ENCODE measurements at regions not wholly inside any gene's neighbourhood (a gene's known extent, or its start where the extent isn't known, plus 50 kb on each side); places are given as distances from the start of the nearest gene placed in this dataset.
A peak's percentile ranks its signal among the peaks of the same experiment; 100 is the strongest.

DNA sequence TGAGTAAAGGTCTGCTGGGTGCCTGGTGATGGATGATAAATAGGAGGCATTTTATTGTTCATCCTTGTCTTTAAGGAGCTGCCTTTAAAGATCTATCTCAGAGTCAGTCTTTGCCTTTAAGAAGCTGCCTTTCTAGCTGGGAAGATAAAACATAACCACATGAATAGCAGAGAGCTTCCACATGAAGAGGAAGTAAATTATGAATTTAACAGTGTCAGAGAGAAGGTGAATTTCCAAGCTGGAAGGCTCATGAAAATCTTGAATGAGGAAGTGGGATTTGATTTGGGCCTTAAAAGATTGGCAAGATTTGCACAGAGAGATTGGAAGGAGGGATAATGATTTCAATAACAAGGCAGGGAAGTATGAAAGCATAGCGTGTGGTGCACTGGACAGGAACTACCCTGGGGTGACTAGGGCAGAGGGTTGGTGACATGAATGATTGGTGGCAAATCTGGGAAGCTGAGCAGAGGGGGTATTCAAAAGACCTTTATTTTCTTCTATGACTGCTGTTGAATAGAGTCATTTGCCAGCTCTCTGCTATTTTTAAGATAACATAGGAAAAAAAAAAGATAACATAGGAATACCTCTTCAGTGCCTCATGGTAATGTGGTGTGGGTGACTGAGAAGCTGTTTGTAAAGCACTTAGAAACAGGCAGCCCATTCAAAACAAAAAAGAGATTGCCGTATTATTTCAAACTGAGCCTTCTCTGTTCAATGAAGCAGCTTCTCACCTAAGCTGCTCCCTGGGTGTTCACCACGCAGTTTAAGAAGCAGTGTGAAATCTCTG lies 591.6 kb downstream of the PKHD1 start:
- TF ChIP-seq, protein P1, sequence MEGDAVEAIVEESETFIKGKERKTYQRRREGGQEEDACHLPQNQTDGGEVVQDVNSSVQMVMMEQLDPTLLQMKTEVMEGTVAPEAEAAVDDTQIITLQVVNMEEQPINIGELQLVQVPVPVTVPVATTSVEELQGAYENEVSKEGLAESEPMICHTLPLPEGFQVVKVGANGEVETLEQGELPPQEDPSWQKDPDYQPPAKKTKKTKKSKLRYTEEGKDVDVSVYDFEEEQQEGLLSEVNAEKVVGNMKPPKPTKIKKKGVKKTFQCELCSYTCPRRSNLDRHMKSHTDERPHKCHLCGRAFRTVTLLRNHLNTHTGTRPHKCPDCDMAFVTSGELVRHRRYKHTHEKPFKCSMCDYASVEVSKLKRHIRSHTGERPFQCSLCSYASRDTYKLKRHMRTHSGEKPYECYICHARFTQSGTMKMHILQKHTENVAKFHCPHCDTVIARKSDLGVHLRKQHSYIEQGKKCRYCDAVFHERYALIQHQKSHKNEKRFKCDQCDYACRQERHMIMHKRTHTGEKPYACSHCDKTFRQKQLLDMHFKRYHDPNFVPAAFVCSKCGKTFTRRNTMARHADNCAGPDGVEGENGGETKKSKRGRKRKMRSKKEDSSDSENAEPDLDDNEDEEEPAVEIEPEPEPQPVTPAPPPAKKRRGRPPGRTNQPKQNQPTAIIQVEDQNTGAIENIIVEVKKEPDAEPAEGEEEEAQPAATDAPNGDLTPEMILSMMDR (IDR thresholded peaks at IDR 0.05; ENCODE audit: insufficient read depth, low read depth, low read length, missing control alignments): no peak
- no peak for DNase-seq (ENCODE audit: low read depth)
- no peak overlapping the region for H3K4me3 ChIP-seq (ENCODE audit: low read length)

DNA sequence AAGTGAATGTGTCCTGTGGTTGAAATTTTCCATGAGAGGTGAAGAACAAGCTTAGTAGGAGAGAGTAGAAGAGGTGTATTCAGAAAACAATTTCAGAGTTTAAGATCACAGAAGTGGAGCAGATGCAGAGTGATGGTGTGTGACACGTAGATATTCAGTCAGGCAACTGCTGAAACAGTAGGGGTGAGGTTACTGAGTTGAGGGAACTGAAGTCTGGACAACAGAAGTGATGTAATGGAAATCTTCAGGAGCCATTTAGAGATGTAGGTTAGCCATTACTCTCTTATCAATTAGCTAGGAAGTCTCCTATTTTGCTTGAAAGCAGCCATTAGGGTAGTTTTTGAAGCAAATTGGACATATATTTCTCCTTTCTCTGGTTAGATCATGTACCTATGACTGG lies 584.4 kb downstream of the PKHD1 start:
- no peak overlapping the region for H3K4me3 ChIP-seq (ENCODE audit: low read length)
- no peak for DNase-seq (ENCODE audit: low read depth)
- TF ChIP-seq, protein P1 (IDR thresholded peaks at IDR 0.05; ENCODE audit: insufficient read depth, low read depth, low read length, missing control alignments): no peak

DNA sequence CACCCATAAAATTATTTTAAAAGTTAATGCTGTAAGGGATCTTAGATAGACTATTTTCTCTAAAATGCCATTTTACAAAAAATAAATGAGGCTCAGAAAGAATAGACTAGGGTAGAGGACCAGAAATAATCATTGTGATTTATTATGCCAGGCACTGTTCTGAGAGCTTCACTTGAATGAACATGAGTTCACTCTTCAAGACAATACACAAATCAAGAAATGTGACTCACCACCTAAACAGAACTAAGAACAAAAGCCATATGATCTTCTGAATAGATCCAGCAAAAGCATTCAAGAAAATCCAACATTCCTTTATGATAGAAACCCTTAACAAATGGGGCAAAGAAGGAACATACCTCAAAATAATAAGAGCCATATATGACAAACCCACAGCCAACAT lies 582.0 kb downstream of the PKHD1 start:
- TF ChIP-seq, protein P1 (IDR thresholded peaks at IDR 0.05; ENCODE audit: insufficient read depth, low read depth, low read length, missing control alignments): no peak
- H3K4me3 ChIP-seq (ENCODE audit: low read length): no peak overlapping the region
- DNase-seq (ENCODE audit: low read depth): peak; percentile 43

GRCh38 chr6:51509597-51509996 lies 577.8 kb downstream of the PKHD1 start:
- TF ChIP-seq, protein P1 (IDR thresholded peaks at IDR 0.05; ENCODE audit: insufficient read depth, low read depth, low read length, missing control alignments): no peak
- DNase-seq (ENCODE audit: low read depth): no peak
- H3K4me3 ChIP-seq (ENCODE audit: low read length): no peak overlapping the region

DNA sequence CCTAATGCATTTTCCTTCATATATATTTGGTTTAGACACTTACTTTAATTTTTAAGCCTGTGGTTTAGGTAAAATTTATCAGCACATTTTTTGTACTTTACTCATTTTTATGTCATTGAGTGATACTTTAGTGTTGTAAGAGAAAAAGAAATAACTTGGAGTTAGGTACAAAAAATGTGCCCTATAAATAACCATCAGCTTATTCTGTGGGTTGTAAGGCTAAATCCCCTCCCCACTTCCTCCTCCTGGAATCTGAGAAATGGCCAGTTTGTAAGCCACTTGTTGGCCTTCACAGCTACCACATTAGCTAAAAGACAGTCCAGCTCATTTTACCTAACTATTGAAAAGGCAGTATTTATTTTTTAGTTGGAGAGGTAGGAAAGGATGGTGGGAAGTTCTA lies 576.3 kb downstream of the PKHD1 start:
- TF ChIP-seq, protein P1 (IDR thresholded peaks at IDR 0.05; ENCODE audit: insufficient read depth, low read depth, low read length, missing control alignments): no peak
- no peak for DNase-seq (ENCODE audit: low read depth)
- no peak overlapping the region for H3K4me3 ChIP-seq (ENCODE audit: low read length)

DNA sequence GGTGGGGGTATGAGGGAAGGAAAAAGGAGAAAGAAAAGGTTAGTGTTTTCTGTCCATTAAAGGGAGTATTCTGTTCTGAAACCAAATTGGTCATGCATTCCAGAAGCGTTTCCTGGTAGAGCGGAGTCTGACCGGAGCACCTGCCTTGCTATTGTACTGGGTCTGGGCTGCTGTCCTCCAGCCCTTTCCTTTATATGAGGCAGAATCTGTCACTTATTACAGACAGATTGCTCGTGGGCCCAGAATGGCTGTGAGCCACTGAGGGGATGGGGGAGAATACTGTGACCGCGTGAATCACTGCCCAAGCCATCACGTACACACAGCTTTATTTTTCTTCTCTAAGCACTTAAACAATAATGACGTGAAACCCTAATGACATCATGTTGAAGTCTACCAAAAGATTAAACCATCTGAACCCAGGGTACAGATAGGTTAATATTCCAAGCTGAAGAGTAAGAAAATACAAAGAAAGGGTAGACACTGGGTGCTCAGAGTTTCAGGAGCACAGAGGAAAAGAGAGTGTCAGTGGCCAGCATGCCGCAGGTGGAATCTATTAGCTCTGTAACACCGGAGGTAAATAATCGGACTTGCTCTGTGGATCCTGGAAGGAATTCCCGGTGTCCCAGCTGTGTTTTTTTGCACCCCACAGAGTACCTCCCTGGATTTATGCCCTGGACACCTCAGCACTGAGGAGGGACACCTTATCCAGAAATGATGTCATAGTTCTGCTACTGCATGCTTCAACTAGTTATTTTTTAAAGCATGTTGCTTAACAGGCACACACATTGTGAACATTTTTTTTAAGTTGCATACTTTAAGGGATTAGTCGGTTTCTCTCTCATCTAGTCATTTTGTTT lies 573.3 kb downstream of the PKHD1 start:
- no peak overlapping the region for H3K4me3 ChIP-seq (ENCODE audit: low read length)
- peak; percentile 95 for DNase-seq (ENCODE audit: low read depth)
- TF ChIP-seq, protein P1 (IDR thresholded peaks at IDR 0.05; ENCODE audit: insufficient read depth, low read depth, low read length, missing control alignments): no peak

Data from epithelial cell of esophagus (primary cell).